Muscle of back (tissue), 3 donors: ENCODE measurements at regions not wholly inside any gene's neighbourhood (a gene's known extent, or its start where the extent isn't known, plus 50 kb on each side); places are given as distances from the start of the nearest gene placed in this dataset.
"Not testable (repeated sequence)": the region's sequence is repeated elsewhere in the genome, so short reads cannot be mapped to it uniquely, and the experiment has no call there.

Experiments used
- DNase-seq, 3 donors: peaks; one replicate each; pipeline versions ENCODE4 v3.0.0 to v3.0.0-alpha.2; 2013

DNA sequence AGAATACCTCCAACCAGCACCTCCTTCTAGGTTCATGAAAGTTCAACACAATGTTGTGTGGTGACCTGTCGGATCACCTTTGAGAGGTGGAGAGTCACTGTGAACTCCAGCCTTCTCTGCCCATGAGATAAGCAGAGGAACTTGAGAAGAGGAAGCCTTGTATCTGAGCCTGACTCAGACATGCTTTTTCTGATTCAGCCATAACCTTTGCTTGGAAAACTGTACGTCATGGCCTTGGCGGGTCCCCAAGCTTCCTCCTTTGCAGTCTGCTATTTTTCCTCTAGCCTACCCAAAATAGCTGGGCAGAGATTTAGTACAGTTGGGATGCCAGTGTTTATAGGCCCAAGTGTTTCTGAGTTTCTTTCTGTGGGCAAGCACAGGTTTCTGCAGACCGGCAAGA is 274.7 kb downstream of the CETN3 start:
- peak; percentile 21 to 71 (median 43) for DNase-seq

DNA sequence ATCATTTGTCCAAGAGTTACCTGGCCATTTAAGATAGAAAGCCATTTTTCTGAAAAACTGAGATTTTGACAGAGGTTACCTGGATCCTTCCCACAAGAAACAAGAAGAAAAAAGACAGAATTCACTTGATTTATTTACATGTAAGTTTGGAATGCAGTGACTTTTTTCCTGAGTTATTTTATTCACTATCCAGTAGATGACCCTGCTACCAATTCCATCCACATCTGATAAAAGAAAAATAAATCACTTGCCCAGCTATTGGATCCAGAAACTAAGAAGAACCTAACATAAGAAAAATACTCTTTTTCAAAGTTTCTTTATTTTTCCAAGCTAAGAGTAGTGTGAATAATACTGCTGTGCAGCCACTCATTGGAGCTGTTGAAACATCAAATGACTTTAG is 275.2 kb downstream of the CETN3 start:
- DNase-seq = no peak

DNA sequence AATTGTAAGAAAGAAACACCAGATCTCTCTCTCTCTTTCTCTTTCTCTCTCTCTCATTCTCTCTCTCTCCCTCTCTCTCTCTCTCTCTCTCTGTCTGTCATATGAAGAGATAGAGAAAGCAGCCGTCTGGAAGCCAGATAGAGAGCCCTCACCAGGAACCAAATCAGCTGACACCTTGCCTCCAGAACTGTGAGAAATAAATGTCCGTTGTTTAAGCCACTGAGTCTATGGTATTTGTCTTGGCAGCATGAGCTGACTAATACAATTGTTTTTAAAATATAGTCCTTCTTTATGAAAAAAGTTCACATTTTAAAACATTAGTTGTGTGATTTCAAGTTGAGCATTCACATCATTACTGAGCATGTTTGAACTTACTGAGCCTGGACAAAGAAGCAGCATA is 275.6 kb downstream of the CETN3 start:
- DNase-seq = no peak

DNA sequence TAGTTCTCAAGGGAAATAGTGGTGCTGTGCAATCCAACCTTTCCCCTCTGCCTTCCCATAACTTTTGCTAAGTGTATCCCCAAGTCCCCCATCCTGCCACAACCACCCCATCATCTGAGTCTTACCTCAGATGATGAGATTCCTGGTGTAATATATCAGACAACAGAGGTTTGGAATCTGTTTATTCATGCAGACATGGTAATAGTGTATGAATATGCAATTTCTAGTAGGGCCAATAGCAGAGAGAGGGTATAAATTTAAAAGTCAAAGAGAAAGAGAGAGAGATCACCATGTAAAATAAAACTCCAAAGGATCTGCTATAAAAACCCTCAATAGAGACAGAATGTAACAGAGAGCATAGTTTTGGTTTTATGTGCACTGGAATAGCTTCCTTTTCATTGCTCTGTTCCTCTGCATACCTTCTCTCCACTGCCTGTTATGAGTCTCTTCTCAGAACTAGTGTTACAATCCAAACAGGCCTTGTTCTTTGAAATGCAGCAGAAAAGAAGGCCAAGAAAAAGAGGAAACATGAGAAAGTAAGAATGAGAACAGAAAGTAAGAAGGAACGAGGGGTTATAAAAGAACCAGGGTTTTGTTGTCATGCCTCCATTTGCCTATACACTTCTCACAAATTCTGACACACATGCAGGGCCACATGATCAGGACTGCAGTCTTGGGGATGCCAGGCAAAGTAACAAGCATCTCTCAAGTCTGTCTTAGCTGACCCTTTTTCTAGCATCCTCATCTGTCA is 278.0 kb downstream of the CETN3 start:
- peak in 1 of 3 donors; percentile 24 for DNase-seq

DNA sequence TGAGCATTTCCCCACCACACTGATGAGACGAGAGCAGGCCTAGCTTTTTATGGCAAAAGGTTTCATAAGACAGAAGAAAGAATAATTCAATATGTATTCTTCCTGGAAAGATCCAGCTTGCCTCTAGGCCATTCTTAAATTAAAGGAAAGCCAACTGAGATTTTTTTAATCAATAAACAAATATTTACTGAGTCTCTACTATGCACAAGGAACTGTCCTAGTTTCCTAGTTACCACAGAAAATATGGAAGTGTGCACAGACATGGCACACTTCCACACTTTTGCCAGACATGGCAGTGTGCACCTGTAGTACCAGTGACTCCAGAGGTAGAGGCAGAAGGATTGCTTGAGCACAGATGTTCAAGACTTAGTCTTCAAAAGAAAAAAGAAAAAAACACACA is 281.0 kb downstream of the CETN3 start:
- DNase-seq = no peak

DNA sequence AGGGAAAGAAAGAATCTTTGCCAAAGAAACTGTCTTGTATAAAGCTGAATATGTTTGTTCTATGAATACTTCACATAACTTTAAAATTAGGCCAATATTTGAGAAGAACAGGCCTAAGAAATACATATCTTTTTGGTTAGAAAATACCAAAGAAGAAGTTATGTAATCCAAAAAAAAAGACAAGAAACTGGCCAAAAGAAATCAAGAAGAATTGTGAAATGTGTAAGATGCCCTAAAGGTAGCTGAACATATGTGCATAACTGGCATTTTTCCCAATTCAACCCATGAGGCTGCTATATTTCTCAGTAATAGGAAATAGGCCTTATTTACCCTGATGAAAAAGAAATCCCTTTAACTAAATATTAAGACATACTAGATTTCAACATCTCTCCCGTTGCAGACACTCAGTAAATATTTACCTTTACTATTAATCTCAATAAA is 290.0 kb downstream of the CETN3 start:
- peak in 2 of 3 donors; percentile 2 to 13 for DNase-seq

DNA sequence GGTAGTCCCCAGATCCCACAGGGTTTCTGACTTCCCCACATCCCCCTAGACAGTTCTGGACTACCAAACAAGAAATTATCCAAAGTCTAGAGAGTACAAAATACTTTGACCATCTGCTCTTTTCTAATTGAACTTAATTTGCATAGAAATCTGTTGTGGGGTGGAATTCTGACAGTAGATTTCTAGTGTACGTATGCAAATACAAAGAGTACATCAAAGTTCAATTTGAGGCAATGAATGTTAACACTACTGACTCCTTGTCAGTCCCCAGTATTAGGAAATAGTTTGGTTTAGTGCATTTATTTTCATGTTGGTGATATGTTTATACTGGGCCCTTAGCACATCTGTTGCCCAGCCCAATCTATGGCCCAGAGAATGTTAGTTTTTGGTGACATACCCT is 292.6 kb downstream of the CETN3 start:
- DNase-seq = no peak

DNA sequence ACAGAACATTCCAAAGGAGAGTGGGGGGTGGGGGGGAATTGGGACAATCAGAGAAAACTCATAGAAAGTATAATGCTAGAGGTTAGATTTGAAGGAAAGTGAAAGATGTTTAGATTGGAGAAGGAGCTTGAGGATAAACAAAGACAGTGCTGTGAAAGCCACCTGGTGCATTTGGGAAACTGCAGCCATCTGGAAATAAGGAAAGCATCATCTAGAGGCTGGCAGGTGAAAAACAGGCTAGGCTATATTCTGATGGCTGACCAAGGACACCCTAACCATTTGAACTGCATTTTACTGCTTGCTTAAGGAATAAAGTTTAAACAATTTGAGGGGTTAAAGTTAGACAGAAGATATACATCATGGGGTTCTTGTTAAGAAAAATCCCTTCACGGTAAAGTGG is 296.4 kb downstream of the CETN3 start:
- no peak for DNase-seq

DNA sequence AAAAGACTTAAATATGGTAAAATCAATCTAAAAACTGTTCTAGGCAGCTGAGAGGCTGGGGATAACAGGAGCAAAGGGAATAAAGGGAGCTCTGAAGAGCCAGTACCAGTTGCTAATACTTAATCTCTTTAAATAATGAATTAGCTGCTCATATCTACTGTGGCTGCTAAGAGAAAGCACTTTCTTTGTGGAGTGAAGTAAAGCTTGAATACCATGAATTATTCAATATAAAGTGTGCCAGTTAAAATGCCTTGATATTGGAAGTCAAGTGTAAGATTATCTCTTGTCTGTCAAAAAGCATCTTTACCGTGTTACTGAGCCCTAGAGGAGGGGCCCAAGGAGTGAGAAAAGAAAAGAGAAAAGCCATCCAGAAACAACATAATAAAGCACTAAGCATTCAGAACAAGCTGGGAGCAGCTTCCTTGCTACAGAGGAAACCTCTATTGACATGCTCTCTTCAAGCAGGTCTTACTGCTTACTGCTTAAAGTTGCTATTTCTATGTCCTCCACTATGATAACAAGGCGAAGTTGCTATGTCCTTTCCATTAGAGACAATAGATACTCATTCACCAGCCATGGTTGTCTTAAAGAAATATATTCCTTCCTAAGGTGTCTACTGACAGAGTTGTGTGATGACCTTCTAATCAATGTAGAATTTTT is 297.4 kb downstream of the CETN3 start:
- DNase-seq = no peak

DNA sequence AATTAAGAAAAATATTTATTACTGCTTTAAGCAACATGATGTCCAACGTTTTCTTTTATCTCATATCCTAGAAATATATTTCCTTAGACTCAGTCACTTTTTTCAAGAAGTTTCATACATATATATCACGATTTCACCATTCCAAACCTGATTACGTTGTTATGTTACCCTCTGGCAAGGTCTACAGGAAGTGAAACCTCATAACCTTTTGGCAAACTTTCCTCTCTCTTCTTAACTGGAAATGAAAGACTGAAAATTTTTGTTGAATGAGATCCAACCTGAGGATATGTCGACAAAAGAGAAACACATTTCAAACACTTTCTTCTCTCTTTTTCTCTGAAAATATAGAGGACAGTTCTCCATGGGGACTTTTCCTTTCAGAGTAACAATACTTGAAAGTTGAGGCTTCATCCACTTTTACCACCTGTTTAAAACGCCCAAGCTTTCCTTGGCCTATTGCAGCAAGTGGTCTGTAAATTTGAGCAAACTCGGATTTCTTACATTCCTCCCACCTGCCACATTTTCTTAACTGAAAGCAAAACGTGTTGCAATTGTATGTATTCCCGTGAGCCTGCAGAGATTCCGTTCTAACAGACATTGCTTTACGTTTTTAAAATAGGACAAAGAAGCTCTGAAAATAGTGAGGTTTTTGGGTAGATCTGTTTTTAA is 298.1 kb downstream of the CETN3 start:
- peak in 1 of 3 donors; percentile 44 for DNase-seq

DNA sequence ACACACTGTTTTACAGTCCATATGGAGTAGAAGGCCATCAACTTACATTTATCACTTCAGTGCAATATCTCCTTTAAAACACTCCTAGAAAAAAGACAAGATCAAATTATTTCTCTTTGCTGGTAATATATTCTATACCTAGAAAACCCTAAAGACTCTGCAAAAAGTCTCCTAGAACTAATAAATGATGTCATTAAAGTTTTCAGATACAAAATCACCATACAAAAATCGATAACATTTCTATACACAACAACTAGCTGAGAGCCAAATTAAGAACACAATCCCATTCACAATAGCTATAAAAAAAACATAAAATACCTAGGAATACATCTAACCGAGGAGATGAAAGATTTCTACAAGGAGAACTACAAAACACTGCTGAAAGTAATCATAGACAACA is 300.3 kb downstream of the CETN3 start:
- no peak for DNase-seq

DNA sequence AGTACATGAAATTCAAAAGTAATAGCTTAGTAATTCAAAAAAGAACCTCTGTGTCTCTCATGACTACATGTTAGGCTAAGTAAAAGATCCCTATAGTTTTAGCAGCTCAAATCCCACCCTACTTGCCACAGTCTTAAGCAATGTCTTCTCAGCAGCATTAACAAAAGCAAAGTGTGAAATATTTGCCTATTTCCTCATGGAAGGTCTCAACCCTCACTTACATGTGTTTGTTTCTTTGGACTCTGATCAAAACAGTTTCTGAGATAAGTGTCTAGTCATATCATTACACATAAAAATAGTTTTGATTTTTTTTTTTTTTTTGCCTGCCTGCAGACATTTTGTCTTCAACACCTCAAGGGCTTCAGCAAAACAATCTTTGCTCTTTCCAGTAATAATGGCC is 310.5 kb downstream of the CETN3 start:
- DNase-seq = no peak

DNA sequence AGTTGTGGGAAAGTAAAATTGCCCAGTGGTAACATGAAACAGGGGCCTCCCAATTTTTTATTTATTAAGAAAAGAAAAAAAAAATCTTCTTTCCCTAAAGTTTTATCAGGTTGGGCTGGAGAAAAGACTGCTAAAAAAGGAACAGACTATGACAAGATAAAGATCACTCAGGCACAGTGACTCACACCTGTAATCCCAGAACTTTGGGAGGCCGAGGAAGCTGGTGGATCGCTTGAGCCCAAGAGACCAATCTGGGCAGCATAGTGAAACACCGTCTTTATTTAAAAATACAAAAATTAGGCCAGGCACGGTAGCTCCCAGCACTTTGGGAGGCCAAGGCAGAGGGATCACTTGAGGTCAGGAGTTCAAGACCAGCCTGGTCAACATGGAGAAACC is 312.5 kb downstream of the CETN3 start:
- no peak for DNase-seq

DNA sequence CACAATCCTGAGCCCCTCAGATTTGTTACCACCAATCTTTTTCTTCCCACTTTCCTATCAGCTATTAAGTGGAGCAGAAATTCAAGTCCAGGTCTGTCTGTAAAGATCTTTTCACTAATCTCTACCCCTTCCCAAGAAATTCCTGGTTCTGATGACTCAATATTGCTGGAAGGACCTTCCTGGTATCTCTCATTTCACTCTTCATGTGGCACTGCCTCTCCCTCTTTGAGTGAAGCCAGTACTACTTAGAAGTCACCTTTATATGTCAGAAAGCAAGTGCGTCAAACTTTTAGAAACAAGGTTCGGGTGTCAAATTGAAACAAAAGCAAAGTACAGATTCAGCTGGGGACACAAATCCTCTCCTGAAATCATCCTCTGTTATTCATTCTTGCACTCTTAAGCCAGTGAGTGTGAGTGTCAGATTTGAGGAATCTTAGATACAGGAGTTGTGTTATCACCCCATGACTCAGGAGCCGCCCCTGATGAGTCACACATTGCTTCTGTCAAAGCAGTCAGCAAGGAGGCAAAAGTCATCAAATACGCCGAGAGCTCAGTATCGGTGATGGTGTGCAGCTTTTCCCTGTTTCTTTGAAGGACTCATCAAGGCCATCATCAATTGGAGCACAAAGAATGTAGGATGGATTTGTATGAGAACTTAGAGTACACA is 313.0 kb downstream of the CETN3 start:
- peak in 1 of 3 donors; percentile 77 for DNase-seq

DNA sequence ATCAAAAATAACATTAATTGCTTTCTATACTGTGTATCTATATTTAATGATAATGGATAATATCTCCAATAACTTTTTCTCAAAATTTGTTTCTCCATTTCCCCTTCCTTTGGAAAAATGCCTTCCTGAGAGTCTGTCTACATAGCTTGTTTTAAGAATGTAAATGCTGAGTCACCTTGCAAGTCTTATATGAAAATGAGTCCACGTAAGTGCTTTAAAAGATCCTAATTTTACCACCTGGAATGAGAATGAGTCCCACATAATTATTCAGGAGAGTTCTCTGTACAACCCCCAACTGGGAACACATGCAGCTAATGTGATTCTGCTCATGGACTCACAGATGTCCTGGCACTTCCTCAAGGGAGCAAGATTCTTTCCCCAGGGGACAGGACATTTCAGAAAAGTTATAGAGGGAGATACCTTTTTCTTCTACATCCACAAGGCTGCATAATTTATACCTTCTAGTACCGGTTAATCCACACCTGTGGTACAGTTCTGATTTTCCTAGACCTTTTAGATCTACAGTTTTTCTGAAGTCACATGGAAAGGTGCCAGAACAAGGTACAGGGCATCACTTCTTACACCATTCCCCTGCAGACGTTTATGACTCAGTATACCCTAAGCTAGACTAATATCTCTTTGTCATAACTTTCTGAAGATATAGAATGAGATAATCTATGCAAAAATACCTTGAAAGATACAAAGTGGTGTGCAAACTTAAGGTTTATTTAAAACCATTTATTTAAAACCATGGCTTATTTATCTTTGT is 314.1 kb downstream of the CETN3 start:
- no peak for DNase-seq

DNA sequence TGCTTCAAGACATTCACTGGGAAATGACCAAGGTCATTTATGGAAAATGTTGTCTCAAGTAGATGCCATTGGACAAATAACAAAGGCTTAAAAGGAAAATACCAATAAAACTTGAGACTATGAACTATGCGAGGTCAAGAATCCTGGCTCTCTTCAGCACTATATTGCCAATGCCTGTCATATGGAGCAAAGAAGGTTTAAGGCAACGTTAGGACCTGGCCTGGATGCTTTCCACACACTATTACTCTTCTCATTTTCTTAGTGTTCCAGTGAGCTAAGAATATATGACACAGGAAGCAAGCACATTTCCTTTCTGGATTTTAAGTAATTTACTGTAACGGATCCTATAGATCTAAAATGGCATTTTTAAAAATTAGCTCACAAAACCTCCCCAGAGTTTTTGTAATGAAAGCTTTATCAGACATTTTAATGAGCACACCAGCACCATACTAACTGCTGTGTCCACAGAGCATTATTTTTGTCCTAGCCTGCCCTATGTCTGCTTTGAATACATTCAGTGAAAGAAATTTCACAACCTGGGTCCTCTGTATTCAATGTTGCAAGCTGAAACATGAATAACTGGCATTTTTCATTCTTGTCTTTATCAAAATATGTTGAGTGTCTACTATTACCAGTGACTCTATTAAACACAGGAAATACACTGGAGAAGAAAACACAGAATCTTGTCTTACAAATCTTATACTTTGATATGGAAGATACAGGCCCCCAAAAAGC is 315.6 kb downstream of the CETN3 start:
- peak in 1 of 3 donors; percentile 4 for DNase-seq

DNA sequence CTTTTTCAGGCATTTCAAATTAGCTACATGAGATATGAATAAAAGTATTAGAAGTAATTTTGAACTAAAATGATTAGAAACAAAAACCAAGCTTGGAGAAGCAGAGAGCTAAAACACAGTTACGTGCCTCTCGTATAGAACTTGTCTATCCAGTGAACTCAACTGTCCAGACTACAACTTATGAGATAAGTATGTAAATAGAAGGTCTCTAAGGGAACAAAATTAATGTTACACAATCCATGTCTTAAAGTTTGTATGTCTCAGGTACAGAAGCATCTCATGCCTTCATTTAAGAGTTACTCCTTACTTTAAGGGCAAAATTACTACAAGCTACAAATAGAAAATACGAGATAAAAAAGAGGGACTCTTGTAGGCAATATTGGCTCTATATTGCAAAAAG is 316.8 kb downstream of the CETN3 start:
- DNase-seq = no peak

DNA sequence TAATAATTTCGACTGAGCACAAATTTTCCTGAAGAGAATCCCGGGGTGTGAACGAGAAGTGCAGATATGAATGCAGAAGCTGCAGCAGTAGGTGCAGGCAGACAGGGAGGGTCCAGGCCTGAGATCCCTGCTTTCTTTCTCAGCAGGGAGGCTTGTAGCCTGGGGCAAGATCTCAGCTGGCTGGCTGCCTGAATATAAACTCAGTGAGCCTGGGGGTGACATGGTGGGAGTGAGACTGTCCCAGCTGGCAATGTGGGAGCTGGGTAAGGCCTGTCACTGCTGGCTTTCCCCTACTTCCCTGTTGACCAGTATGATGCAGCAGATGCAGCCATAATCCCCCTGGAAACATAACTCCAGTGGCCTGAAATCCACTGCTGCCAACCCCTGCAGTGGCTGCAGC is 325.2 kb downstream of the CETN3 start:
- no peak for DNase-seq

DNA sequence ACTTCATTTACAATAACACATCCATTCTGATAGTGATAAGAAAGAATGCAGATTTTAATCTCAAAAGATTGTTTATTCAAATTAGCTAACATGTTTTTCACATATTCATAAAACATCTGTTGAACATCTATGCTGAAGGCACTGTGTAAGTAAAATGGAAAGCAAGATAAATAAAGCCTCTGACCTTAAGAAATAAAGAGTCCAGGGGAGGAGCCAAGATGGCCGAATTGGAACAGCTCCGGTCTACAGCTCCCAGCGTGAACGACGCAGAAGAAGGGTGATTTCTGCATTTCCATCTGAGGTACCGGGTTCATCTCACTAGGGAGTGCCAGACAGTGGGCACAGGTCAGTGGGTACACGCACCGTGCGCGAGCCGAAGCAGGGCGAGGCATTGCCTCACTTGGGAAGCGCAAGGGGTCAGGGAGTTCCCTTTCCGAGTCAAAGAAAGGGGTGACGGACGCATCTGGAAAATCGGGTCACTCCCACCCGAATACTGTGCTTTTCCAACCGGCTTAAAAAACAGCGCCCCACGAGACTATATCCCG is 336.5 kb downstream of the CETN3 start:
- not testable (repeated sequence) for DNase-seq

DNA sequence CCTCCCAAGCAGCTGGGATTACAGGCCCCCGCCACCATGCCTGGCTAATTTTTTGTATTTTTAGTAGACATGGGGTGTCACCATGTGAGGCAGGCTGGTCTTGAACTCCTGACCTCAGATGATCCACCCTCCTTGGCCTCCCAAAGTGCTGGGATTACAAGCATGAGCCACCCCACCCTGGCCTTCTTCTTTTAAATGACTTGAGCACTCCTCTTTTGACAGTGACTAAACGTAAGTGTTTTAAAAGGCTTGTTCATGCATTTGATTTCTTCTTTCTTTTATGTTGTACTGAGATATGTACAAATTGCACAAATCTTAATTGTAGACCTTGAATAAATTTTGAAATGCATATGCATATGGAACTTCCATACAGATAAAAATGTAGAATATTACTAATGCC is 337.9 kb downstream of the CETN3 start:
- DNase-seq = no peak

DNA sequence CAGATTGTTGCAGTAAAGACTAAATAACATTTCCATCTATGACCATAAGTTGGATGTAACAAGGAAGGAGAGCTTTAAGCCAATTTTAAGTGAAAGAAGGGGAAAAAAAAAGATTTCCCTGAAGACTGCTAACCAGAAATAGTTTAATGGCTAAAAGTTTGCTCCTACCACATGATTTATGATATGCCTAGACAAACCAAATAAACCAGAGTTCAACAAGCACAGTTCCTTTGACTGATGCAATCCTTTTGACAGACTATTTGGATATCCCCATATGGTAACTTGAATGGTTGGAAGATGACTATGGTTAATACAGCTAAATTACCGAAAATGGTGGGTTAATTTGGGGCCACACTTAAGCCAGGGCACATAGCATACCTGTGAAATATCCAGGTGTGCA is 338.5 kb downstream of the CETN3 start:
- DNase-seq = no peak
